K562 (cell line): ENCODE measurements at regions not wholly inside any gene's neighbourhood (a gene's known extent, or its start where the extent isn't known, plus 50 kb on each side); places are given as distances from the start of the nearest gene placed in this dataset.

Experiments
- BCOR ChIP-seq: fragments of 450-650 bp; IDR thresholded peaks from 2 replicates; pipeline ENCODE4 v1.6.1; 2016
- CHAMP1 ChIP-seq: fragments of 450-650 bp; IDR thresholded peaks from 2 replicates; pipeline ENCODE4 v1.6.1; 2016; ENCODE audit warnings: mild to moderate bottlenecking
- CXXC5 ChIP-seq: fragments of 250-450 bp; sonication (Bioruptor Pico); IDR thresholded peaks from 2 replicates; pipeline ENCODE4 v1.8.0; 2022; ENCODE audit warnings: inconsistent platforms, mild to moderate bottlenecking, moderate library complexity
- ETV6 ChIP-seq, 3 experiments: fragments of 150-350 bp in 1 of 3; sonication (generic) in 1 of 3; formaldehyde crosslinking in 1 of 3; IDR thresholded peaks; 2 replicates each; pipeline versions ENCODE4 v1.6.1 to v1.8.0; 2014 to 2022; ENCODE audit warnings: borderline replicate concordance in 2 of 3, low read depth in 2 of 3, antibody characterized with exemption in 1 of 3, low read length in 1 of 3, mild to moderate bottlenecking in 1 of 3, missing genetic modification reagents in 1 of 3
- GABPB2 ChIP-seq: fragments of 250-450 bp; sonication (Bioruptor Pico); conservative IDR thresholded peaks from 2 replicates; pipeline ENCODE4 v1.5.1; 2021; ENCODE audit warnings: mild to moderate bottlenecking
- HDAC6 ChIP-seq: IDR thresholded peaks from 2 replicates; pipeline ENCODE4 v1.6.1; 2012; ENCODE audit warnings: low read depth, mild to moderate bottlenecking, control low read depth, inconsistent platforms, low read length, moderate library complexity
- HDAC8 ChIP-seq: fragments of 450-650 bp; IDR thresholded peaks from 2 replicates; pipeline ENCODE4 v1.6.1; 2016; ENCODE audit warnings: mild to moderate bottlenecking, missing genetic modification characterization, moderate library complexity, missing compliant biosample characterization
- HIVEP1 ChIP-seq: fragments of 250-450 bp; sonication (Bioruptor Pico); IDR thresholded peaks from 2 replicates; pipeline ENCODE4 v1.4.0; 2020; ENCODE audit warnings: mild to moderate bottlenecking
- HNRNPUL1 ChIP-seq: fragments of 200-400 bp; formaldehyde crosslinking; IDR thresholded peaks from 2 replicates; pipeline ENCODE4 v1.6.1; 2017; ENCODE audit warnings: low read length
- KAT8 ChIP-seq: fragments of 450-650 bp; IDR thresholded peaks from 2 replicates; pipeline ENCODE4 v1.6.1; 2016; ENCODE audit warnings: low read depth, mild to moderate bottlenecking
- KLF6 ChIP-seq: fragments of 250-450 bp; sonication (Bioruptor Pico); IDR thresholded peaks from 2 replicates; pipeline ENCODE4 v1.4.0; 2020; ENCODE audit warnings: mild to moderate bottlenecking, moderate library complexity, borderline replicate concordance
- L3MBTL2 ChIP-seq: fragments of 450-650 bp; IDR thresholded peaks from 2 replicates; pipeline ENCODE4 v1.6.1; 2016; ENCODE audit warnings: mild to moderate bottlenecking, moderate library complexity
- NCOA6 ChIP-seq: fragments of 450-650 bp; IDR thresholded peaks from 2 replicates; pipeline ENCODE4 v1.6.1; 2017; ENCODE audit warnings: mild to moderate bottlenecking
- NFXL1 ChIP-seq: fragments of 450-650 bp; formaldehyde crosslinking; IDR thresholded peaks from 2 replicates; pipeline ENCODE4 v1.4.0; 2021; ENCODE audit warnings: mild to moderate bottlenecking
- PML ChIP-seq: IDR thresholded peaks from 2 replicates; pipeline ENCODE4 v1.6.1; 2012; ENCODE audit warnings: low read length, inconsistent platforms
- PTTG1 ChIP-seq: fragments of 450-650 bp; IDR thresholded peaks from 2 replicates; pipeline ENCODE4 v1.6.1; 2016; ENCODE audit warnings: low read depth, mild to moderate bottlenecking, missing genetic modification characterization, missing compliant biosample characterization
- PURB ChIP-seq: sonication (generic); formaldehyde crosslinking; IDR thresholded peaks from 2 replicates; pipeline ENCODE4 v1.9.0; 2021; ENCODE audit warnings: low read depth, mild to moderate bottlenecking, missing genetic modification reagents
- RFX5 ChIP-seq: IDR thresholded peaks from 2 replicates; pipeline ENCODE4 v1.6.1; 2011; ENCODE audit warnings: low read depth, mild to moderate bottlenecking, improper control_type of control experiment, low read length
- SAFB2 ChIP-seq: fragments of 200-400 bp; formaldehyde crosslinking; IDR thresholded peaks from 2 replicates; pipeline ENCODE4 v1.6.1; 2018; ENCODE audit warnings: borderline replicate concordance, low read length, low read depth, moderate library complexity; ENCODE audit not compliant: severe bottlenecking
- SMAD4 ChIP-seq: fragments of 250-450 bp; sonication (Bioruptor Pico); conservative IDR thresholded peaks from 2 replicates; pipeline ENCODE4 v1.8.0; 2021; ENCODE audit warnings: inconsistent platforms, mild to moderate bottlenecking, moderate library complexity
- SREBF1 ChIP-seq: fragments of 150-350 bp; IDR thresholded peaks from 2 replicates; pipeline ENCODE4 v1.6.1; 2014; ENCODE audit warnings: antibody characterized with exemption, low read depth, low read length, borderline replicate concordance
- U2AF2 ChIP-seq: fragments of 200-400 bp; formaldehyde crosslinking; optimal IDR thresholded peaks from 2 replicates; pipeline ENCODE3; 2017; ENCODE audit warnings: low read depth, mild to moderate bottlenecking, low read length
- ZNF12 ChIP-seq: sonication (generic); formaldehyde crosslinking; IDR thresholded peaks from 2 replicates; pipeline ENCODE4 v1.4.0; 2020; ENCODE audit warnings: mild to moderate bottlenecking, missing genetic modification reagents
- ZNF140 ChIP-seq: fragments of 250-450 bp; sonication (Bioruptor Pico); IDR thresholded peaks from 2 replicates; pipeline ENCODE4 v1.8.0; 2021; ENCODE audit warnings: moderate library complexity, mild to moderate bottlenecking, inconsistent platforms
- ZNF695 ChIP-seq: fragments of 450-650 bp; formaldehyde crosslinking; IDR thresholded peaks from 2 replicates; pipeline ENCODE4 v1.4.0; 2020; ENCODE audit warnings: mild to moderate bottlenecking, moderate library complexity
- TF ChIP-seq, protein P1 (sequence below): fragments of 250-450 bp; sonication (Bioruptor Pico); IDR thresholded peaks from 2 replicates; pipeline ENCODE4 v1.8.0; 2022; ENCODE audit warnings: moderate library complexity, mild to moderate bottlenecking, inconsistent platforms

DNA sequence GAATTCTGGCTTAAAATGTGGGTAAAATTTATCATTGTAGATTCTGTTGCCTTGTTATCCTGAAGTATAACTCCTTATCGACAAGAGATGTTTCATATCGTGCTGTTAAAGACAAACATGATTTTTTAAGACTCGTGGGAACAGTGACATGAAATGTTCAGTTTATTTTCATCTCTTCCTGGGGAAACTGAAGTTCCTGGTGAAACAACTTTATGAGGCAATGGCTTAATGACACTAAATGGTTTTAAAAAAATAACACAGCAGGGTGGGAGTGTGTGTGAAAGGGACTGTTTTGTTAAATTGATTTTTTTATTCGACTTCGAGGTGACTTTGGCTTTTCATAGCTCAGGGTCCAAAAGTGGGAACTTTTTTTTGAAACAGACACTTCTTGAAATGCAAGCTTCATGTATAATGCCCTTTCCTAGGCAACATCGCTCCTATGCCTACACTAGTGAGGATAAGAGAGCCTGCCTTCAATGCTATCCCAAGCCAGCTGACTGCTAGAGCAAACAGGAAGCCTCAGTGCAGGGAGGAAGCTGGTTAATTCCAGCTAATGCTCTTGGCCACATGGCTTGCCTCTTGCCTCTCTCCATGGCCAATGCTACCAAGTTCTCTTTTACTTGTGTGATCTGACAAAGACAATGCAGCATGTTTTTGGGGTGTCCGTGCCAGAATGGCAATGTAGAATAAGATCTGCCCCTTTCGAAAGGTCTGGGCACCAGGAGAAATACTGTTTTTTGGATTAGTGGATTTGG, 57.8 kb downstream of the PABIR2 start (continued):
- TF ChIP-seq HNRNPUL1 (no peak), L3MBTL2 (peak; percentile 51), NCOA6 (no peak), ZNF695 (CRISPR knock-in tag) (no peak), ZNF12 (CRISPR knock-in tag) (no peak), KLF6 (CRISPR knock-in tag) (peak; percentile 44; the same call in 1 of the 2 replicates), CHAMP1 (no peak), ZNF140 (CRISPR knock-in tag) (no peak), RFX5 (no peak), GABPB2 (CRISPR knock-in tag) (no peak), SAFB2 (no peak), HIVEP1 (CRISPR knock-in tag) (0 out of 2 replicates have a peak, but pooled peaks have one; percentile 32), PML (no peak), HDAC8 (no peak), BCOR (no peak), PTTG1 (tag) (no peak), KAT8 (no peak), NFXL1 (CRISPR knock-in tag) (no peak), HDAC6 (no peak), CXXC5 (CRISPR knock-in tag) (0 out of 2 replicates have a peak, but pooled peaks have one; percentile 14), SMAD4 (peak; percentile 64), PURB (CRISPR knock-in tag) (no peak), SREBF1 (no peak), U2AF2 (no peak), ETV6 (IDR thresholded peaks at IDR 0.05; ENCODE audit: borderline replicate concordance in 1 of 2, low read depth in 2 of 2, low read length in 1 of 2) (no peak), ETV6 (CRISPR knock-in tag; IDR thresholded peaks at IDR 0.05; ENCODE audit: borderline replicate concordance) (no peak)
- TF ChIP-seq, protein P1, sequence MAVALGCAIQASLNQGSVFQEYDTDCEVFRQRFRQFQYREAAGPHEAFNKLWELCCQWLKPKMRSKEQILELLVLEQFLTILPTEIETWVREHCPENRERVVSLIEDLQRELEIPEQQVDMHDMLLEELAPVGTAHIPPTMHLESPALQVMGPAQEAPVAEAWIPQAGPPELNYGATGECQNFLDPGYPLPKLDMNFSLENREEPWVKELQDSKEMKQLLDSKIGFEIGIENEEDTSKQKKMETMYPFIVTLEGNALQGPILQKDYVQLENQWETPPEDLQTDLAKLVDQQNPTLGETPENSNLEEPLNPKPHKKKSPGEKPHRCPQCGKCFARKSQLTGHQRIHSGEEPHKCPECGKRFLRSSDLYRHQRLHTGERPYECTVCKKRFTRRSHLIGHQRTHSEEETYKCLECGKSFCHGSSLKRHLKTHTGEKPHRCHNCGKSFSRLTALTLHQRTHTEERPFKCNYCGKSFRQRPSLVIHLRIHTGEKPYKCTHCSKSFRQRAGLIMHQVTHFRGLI (CRISPR knock-in tag), result peak; percentile 17; the same call in 1 of the 2 replicates
